Neuronal stem cell (in vitro differentiated cells): ENCODE measurements at regions not wholly inside any gene's neighbourhood (a gene's known extent, or its start where the extent isn't known, plus 50 kb on each side); places are given as distances from the start of the nearest gene placed in this dataset.
A peak's percentile ranks its signal among the peaks of the same experiment; 100 is the strongest.

Experiments
- DNase-seq: peaks from one replicate; pipeline ENCODE4 v3.0.0-alpha.2; 2013; ENCODE audit warnings: low spot score
- H2AFZ ChIP-seq: one replicate; pipeline ENCODE4 v1.6.1; 2013; ENCODE audit warnings: mild to moderate bottlenecking, low read length, inconsistent platforms
- H2AK5ac ChIP-seq: 2 replicates; pipeline ENCODE4 v1.6.1; 2013; ENCODE audit warnings: low read depth, mild to moderate bottlenecking, inconsistent platforms, low read length, moderate library complexity, mixed read lengths
- H2BK120ac ChIP-seq: 2 replicates; pipeline ENCODE4 v1.6.1; 2013; ENCODE audit warnings: low read depth, mild to moderate bottlenecking, inconsistent platforms, low read length, moderate library complexity, mixed read lengths
- H2BK12ac ChIP-seq: one replicate; pipeline ENCODE4 v1.6.1; 2013; ENCODE audit warnings: low read length, inconsistent platforms
- H2BK15ac ChIP-seq: 2 replicates; pipeline ENCODE4 v1.6.1; 2013; ENCODE audit warnings: mild to moderate bottlenecking, low read length, inconsistent platforms, mixed read lengths
- H2BK5ac ChIP-seq: one replicate; pipeline ENCODE4 v1.6.1; 2013; ENCODE audit warnings: inconsistent platforms, mild to moderate bottlenecking, low read length, moderate library complexity
- H3K14ac ChIP-seq: one replicate; pipeline ENCODE4 v1.6.1; 2013; ENCODE audit warnings: low read length, inconsistent platforms
- H3K18ac ChIP-seq: 2 replicates; pipeline ENCODE4 v1.6.1; 2013; ENCODE audit warnings: low read length, inconsistent platforms
- H3K23ac ChIP-seq: 2 replicates; pipeline ENCODE4 v1.6.1; 2013; ENCODE audit warnings: low read depth, mild to moderate bottlenecking, mixed read lengths, low read length, inconsistent platforms; ENCODE audit not compliant: poor library complexity
- H3K27ac ChIP-seq: replicated peaks from 3 replicates; pipeline ENCODE4 v1.5.1; 2013; ENCODE audit warnings: low read length, inconsistent platforms
- H3K27me3 ChIP-seq, 3 experiments: 2 replicates each; pipeline ENCODE4 v1.6.1; 2013; ENCODE audit warnings: low read length in 3 of 3, mild to moderate bottlenecking in 2 of 3, inconsistent platforms in 1 of 3, low read depth in 1 of 3, mixed read lengths in 1 of 3, moderate library complexity in 1 of 3; ENCODE audit not compliant: control insufficient read depth in 3 of 3, insufficient read depth in 3 of 3
- H3K36me3 ChIP-seq, 2 donors: replicated peaks in 1 of 2; 2 replicates each; pipeline ENCODE4 v1.6.1; 2013; ENCODE audit warnings: low read length in 2 of 2; ENCODE audit not compliant: control insufficient read depth in 2 of 2, insufficient read depth in 2 of 2
- H3K4ac ChIP-seq: 2 replicates; pipeline ENCODE4 v1.6.1; 2013; ENCODE audit warnings: inconsistent platforms, mild to moderate bottlenecking, low read length, moderate library complexity
- H3K4me1 ChIP-seq, 2 donors: 1 replicate in 1 of 2; 2 replicates in 1 of 2; pipeline ENCODE4 v1.6.1; 2013; ENCODE audit warnings: low read length in 2 of 2, low read depth in 1 of 2; ENCODE audit not compliant: control insufficient read depth in 2 of 2, insufficient read depth in 1 of 2
- H3K4me2 ChIP-seq: one replicate; pipeline ENCODE4 v1.6.1; 2013; ENCODE audit warnings: mild to moderate bottlenecking, low read length, inconsistent platforms; ENCODE audit not compliant: insufficient read depth, poor library complexity, severe bottlenecking
- H3K4me3 ChIP-seq, 2 donors: 2 replicates each; pipeline ENCODE4 v1.5.1; 2013; ENCODE audit warnings: low read length in 2 of 2, mild to moderate bottlenecking in 2 of 2, inconsistent platforms in 1 of 2, moderate library complexity in 1 of 2
- H3K79me1 ChIP-seq: one replicate; pipeline ENCODE4 v1.6.1; 2013; ENCODE audit warnings: low read depth, mild to moderate bottlenecking, inconsistent platforms, low read length, moderate library complexity
- H3K9ac ChIP-seq: one replicate; pipeline ENCODE4 v1.6.1; 2013; ENCODE audit warnings: mild to moderate bottlenecking, low read depth, low read length, inconsistent platforms; ENCODE audit not compliant: poor library complexity
- H3K9me3 ChIP-seq, 2 donors: replicated peaks in 1 of 2; 2 replicates each; pipeline versions ENCODE3 to v1.6.1; 2013; ENCODE audit warnings: low read length in 2 of 2, mild to moderate bottlenecking in 2 of 2, inconsistent platforms in 1 of 2, low read depth in 1 of 2, mixed read lengths in 1 of 2, moderate library complexity in 1 of 2; ENCODE audit not compliant: control insufficient read depth in 2 of 2, insufficient read depth in 1 of 2
- H4K8ac ChIP-seq: one replicate; pipeline ENCODE4 v1.6.1; 2013; ENCODE audit warnings: low read depth, mild to moderate bottlenecking, inconsistent platforms, low read length, moderate library complexity
- H4K91ac ChIP-seq: one replicate; pipeline ENCODE4 v1.6.1; 2013; ENCODE audit warnings: low read length, low read depth, mild to moderate bottlenecking, inconsistent platforms; ENCODE audit not compliant: poor library complexity
- WGBS, 2 donors: extraction: QIAGEN DNeasy Blood & Tissue Kit; methylation state at CpG; one replicate each; pipeline ENCODE4 v1.1.7; 2013; ENCODE audit warnings: missing lambda C conversion rate in 2 of 2, mixed read lengths in 1 of 2; ENCODE audit not compliant: insufficient read length in 2 of 2, insufficient replicate concordance in 1 of 2; ENCODE audit errors: extremely low coverage in 2 of 2; 5-methylcytosine and 5-hydroxymethylcytosine counted together

GRCh38 chr1:189357317-189357716 is 1120.3 kb downstream of the BRINP3 start:
- Histone ChIP-seq H3K4ac (no peak overlapping the region), H2BK12ac (no peak overlapping the region), H3K4me1 (no peaks in the 10 kb centered on the region), H2BK120ac (no peak overlapping the region), H4K91ac (no peak overlapping the region), H3K18ac (no peak overlapping the region), H3K36me3 (no peaks in the 10 kb centered on the region), H3K27me3 (no peaks in the 10 kb centered on the region), H3K9ac (no peak overlapping the region), H3K79me1 (no peaks in the 10 kb centered on the region), H2AK5ac (no peak overlapping the region), H2BK15ac (no peak overlapping the region), H3K4me2 (no peak overlapping the region), H4K8ac (no peak overlapping the region), H3K9me3 (no peaks in the 10 kb centered on the region), H2AFZ (peak overlapping the region; percentile 66), H3K14ac (no peak overlapping the region), H3K27ac (no peak overlapping the region), H3K23ac (no peak overlapping the region), H3K4me3 (no peak overlapping the region), H2BK5ac (no peak overlapping the region)
- no peak for DNase-seq
- no CpG with 5 or more reads among the region's 1 CpG for WGBS, 2 donors

GRCh38 chr1:189369612-189370011 is 1108.1 kb downstream of the BRINP3 start:
- no peak overlapping the region for H3K14ac ChIP-seq
- no peak overlapping the region for H3K4me3 ChIP-seq
- H3K27me3 ChIP-seq, result no peaks in the 10 kb centered on the region
- H3K36me3 ChIP-seq, result no peaks in the 10 kb centered on the region
- H2AFZ ChIP-seq, result no peak overlapping the region
- no peak overlapping the region for H3K4me2 ChIP-seq
- no peak overlapping the region for H3K18ac ChIP-seq
- H3K4me1 ChIP-seq, result no peaks in the 10 kb centered on the region
- H3K23ac ChIP-seq, result no peak overlapping the region
- no peak overlapping the region for H4K91ac ChIP-seq
- no peak overlapping the region for H3K9ac ChIP-seq
- no peaks in the 10 kb centered on the region for H3K79me1 ChIP-seq
- no peak overlapping the region for H2BK12ac ChIP-seq
- H4K8ac ChIP-seq, result no peak overlapping the region
- no peak for DNase-seq
- H2BK5ac ChIP-seq, result no peak overlapping the region
- H2BK120ac ChIP-seq, result no peak overlapping the region
- no peak overlapping the region for H2AK5ac ChIP-seq
- no peaks in the 10 kb centered on the region for H3K9me3 ChIP-seq
- no peak overlapping the region for H3K4ac ChIP-seq
- H3K27ac ChIP-seq, result no peak overlapping the region
- H2BK15ac ChIP-seq, result no peak overlapping the region

GRCh38 chr1:189374816-189375215 is 1102.8 kb downstream of the BRINP3 start:
- DNase-seq, result no peak
- no peak overlapping the region for H2AFZ ChIP-seq
- H3K27me3 ChIP-seq, result no peaks in the 10 kb centered on the region
- H2AK5ac ChIP-seq, result no peak overlapping the region
- no peaks in the 10 kb centered on the region for H3K9me3 ChIP-seq
- no peak overlapping the region for H3K23ac ChIP-seq
- no peak overlapping the region for H3K4me3 ChIP-seq
- H4K8ac ChIP-seq, result no peak overlapping the region
- H2BK120ac ChIP-seq, result no peak overlapping the region
- no peak overlapping the region for H2BK5ac ChIP-seq
- H3K4me2 ChIP-seq, result no peak overlapping the region
- no peaks in the 10 kb centered on the region for H3K79me1 ChIP-seq
- H2BK15ac ChIP-seq, result no peak overlapping the region
- no CpG with 5 or more reads among the region's 3 CpGs for WGBS, 2 donors
- H4K91ac ChIP-seq, result no peak overlapping the region
- H2BK12ac ChIP-seq, result no peak overlapping the region
- no peak overlapping the region for H3K4ac ChIP-seq
- H3K9ac ChIP-seq, result no peak overlapping the region
- no peaks in the 10 kb centered on the region for H3K36me3 ChIP-seq
- no peak overlapping the region for H3K18ac ChIP-seq
- no peak overlapping the region for H3K14ac ChIP-seq
- H3K4me1 ChIP-seq, result no peaks in the 10 kb centered on the region
- H3K27ac ChIP-seq, result no peak overlapping the region

- Histone ChIP-seq H2AFZ (no peak overlapping the region), H3K79me1 (no peaks in the 10 kb centered on the region), H2BK12ac (no peak overlapping the region), H3K27ac (no peak overlapping the region), H3K27me3 (no peaks in the 10 kb centered on the region), H4K8ac (no peak overlapping the region), H3K9ac (no peak overlapping the region), H3K4me3 (no peak overlapping the region), H3K14ac (no peak overlapping the region), H2AK5ac (no peak overlapping the region), H2BK5ac (no peak overlapping the region), H3K4me2 (no peak overlapping the region), H2BK15ac (no peak overlapping the region), H2BK120ac (no peak overlapping the region), H3K4ac (no peak overlapping the region), H3K23ac (no peak overlapping the region), H3K36me3 (no peaks in the 10 kb centered on the region), H3K4me1 (no peaks in the 10 kb centered on the region), H3K9me3 (no peaks in the 10 kb centered on the region), H4K91ac (no peak overlapping the region), H3K18ac (no peak overlapping the region)
- no peak for DNase-seq
- WGBS, 2 donors, result no CpG with 5 or more reads among the region's 1 CpG
Observed at GRCh38 chr1:189405419-189405818, 1072.2 kb downstream of the BRINP3 start.
